Endothelial cell of umbilical vein (primary cell): ENCODE measurements at regions not wholly inside any gene's neighbourhood (a gene's known extent, or its start where the extent isn't known, plus 50 kb on each side); places are given as distances from the start of the nearest gene placed in this dataset.

Experiments used
- BruUV-seq: library from RNA; stranded (reverse); fragments of 400-500 nt; replicated peaks from 2 replicates; lab custom pipeline; 2021; lab: Mats Ljungman, UMichigan
- CTCF ChIA-PET: fragments of 300-600, 350-600 bp; sonication (Branson Sonifier 250); formaldehyde crosslinking; loops from one replicate; lab custom pipeline; 2021; ENCODE audit warnings: antibody characterized with exemption, inconsistent platforms; lab: Charles Lee
- POLR2A ChIA-PET: fragments of 300-600, 350-600 bp; sonication (Branson Sonifier 250); formaldehyde crosslinking; loops from one replicate; lab custom pipeline; 2021; ENCODE audit warnings: antibody characterized with exemption, inconsistent platforms; lab: Charles Lee
- DNase-seq: peaks from one replicate; pipeline ENCODE4 v3.0.0-alpha.2; 2011; ENCODE audit warnings: low read depth, low spot score
- FAIRE-seq: peaks from 2 replicates; lab custom pipeline; 2011; peaks lifted over from hg19 to GRCh38; lab: Jason Lieb, UNC
- H2AFZ ChIP-seq: 2 replicates; pipeline ENCODE4 v1.6.0; 2012; ENCODE audit warnings: low read depth, low read length, control low read depth, inconsistent platforms
- H3K27ac ChIP-seq: 2 replicates; pipeline ENCODE4 v1.5.1; 2011; ENCODE audit warnings: low read depth, mild to moderate bottlenecking, control low read depth, low read length, moderate library complexity; ENCODE audit not compliant: insufficient read depth
- H3K27me3 ChIP-seq, 2 experiments: 2 replicates each; pipeline versions ENCODE4 v1.6.0 to v1.6.1; 2011; ENCODE audit warnings: low read length in 2 of 2, mixed read lengths in 1 of 2; ENCODE audit not compliant: control insufficient read depth in 2 of 2, insufficient read depth in 2 of 2
- H3K36me3 ChIP-seq, 2 experiments: 2 replicates in 1 of 2; 3 replicates in 1 of 2; pipeline ENCODE4 v1.5.1; 2011; ENCODE audit warnings: low read length in 2 of 2, mild to moderate bottlenecking in 1 of 2, moderate library complexity in 1 of 2; ENCODE audit not compliant: control insufficient read depth in 2 of 2, insufficient read depth in 2 of 2; ENCODE audit errors: extremely low read depth in 1 of 2
- H3K4me1 ChIP-seq: 3 replicates; pipeline ENCODE4 v1.5.1; 2011; ENCODE audit warnings: mild to moderate bottlenecking, low read length; ENCODE audit not compliant: control insufficient read depth, insufficient read depth; ENCODE audit errors: extremely low read depth
- H3K4me2 ChIP-seq: 2 replicates; pipeline ENCODE4 v1.6.1; 2011; ENCODE audit warnings: low read length, control low read depth, mixed read lengths; ENCODE audit not compliant: insufficient read depth
- H3K4me3 ChIP-seq, 3 experiments: fragments of 200-600 bp in 1 of 3; sonication (generic), shearing (Covaris generic) in 1 of 3; replicated peaks in 1 of 3; 2 replicates each; pipeline ENCODE4 v1.5.1; 2011 to 2016; ENCODE audit warnings: control low read depth in 3 of 3, low read length in 3 of 3, mild to moderate bottlenecking in 2 of 3, inconsistent platforms in 1 of 3, low read depth in 1 of 3, moderate library complexity in 1 of 3; ENCODE audit not compliant: insufficient read depth in 1 of 3
- H3K79me2 ChIP-seq: 2 replicates; pipeline ENCODE4 v1.6.0; 2012; ENCODE audit warnings: low read length, inconsistent platforms; ENCODE audit not compliant: control insufficient read depth, insufficient read depth
- H3K9ac ChIP-seq: replicated peaks from 2 replicates; pipeline ENCODE3; 2011; ENCODE audit warnings: low read length, control low read depth; ENCODE audit not compliant: insufficient read depth; ENCODE audit errors: extremely low read depth
- H3K9me1 ChIP-seq: replicated peaks from 3 replicates; pipeline ENCODE4 v1.6.0; 2011; ENCODE audit warnings: mild to moderate bottlenecking, low read length; ENCODE audit not compliant: control insufficient read depth, insufficient read depth; ENCODE audit errors: extremely low read depth
- H3K9me3 ChIP-seq: replicated peaks from 2 replicates; pipeline ENCODE4 v1.5.1; 2012; ENCODE audit warnings: low read length, inconsistent platforms; ENCODE audit not compliant: control insufficient read depth, insufficient read depth
- H4K20me1 ChIP-seq: replicated peaks from 2 replicates; pipeline ENCODE3; 2011; ENCODE audit warnings: mild to moderate bottlenecking, low read length; ENCODE audit not compliant: control insufficient read depth, insufficient read depth; ENCODE audit errors: extremely low read depth
- FOS ChIP-seq: IDR thresholded peaks from 2 replicates; pipeline ENCODE4 v1.6.1; 2011; ENCODE audit warnings: mild to moderate bottlenecking, low read length, moderate library complexity, borderline replicate concordance; ENCODE audit not compliant: insufficient read depth
- GATA2 ChIP-seq: IDR thresholded peaks from 2 replicates; pipeline ENCODE4 v1.7.0; 2011; ENCODE audit warnings: low read depth, mild to moderate bottlenecking, moderate library complexity, mixed read lengths, low read length; ENCODE audit not compliant: insufficient read length, insufficient read depth
- JUN ChIP-seq: IDR thresholded peaks from 2 replicates; pipeline ENCODE4 v1.6.1; 2011; ENCODE audit warnings: borderline replicate concordance, low read depth; ENCODE audit not compliant: insufficient read length, insufficient read depth
- MYC ChIP-seq: IDR thresholded peaks from one replicate; pipeline ENCODE4 v1.6.1; 2011; ENCODE audit warnings: mild to moderate bottlenecking, low read depth, low read length
- POLR2A ChIP-seq: IDR thresholded peaks from 2 replicates; pipeline ENCODE4 v1.6.1; 2012; ENCODE audit warnings: low read depth, mild to moderate bottlenecking, control low read depth, low read length
- POLR2AphosphoS5 ChIP-seq: IDR thresholded peaks from 2 replicates; pipeline ENCODE4 v1.6.1; 2012; ENCODE audit warnings: low read depth, mild to moderate bottlenecking, control low read depth, low read length, moderate library complexity; ENCODE audit not compliant: insufficient read depth
- dilution Hi-C: fragments of 300-500 bp; cut with MboI; formaldehyde crosslinking; loops from one replicate; pipeline ENCODE4 v1.15.0; 2019; ENCODE audit warnings: low sequenced_read_pairs; ENCODE audit not compliant: extremely low pct_ligation_motif_present
- intact Hi-C: fragments of 100-400 bp; cut with micrococcal nuclease; formaldehyde crosslinking; loops from one replicate; pipeline ENCODE4 v1.10.0; 2022
- TF ChIP-seq, protein P1 (sequence below), 2 donors: IDR thresholded peaks; 1 replicate in 1 of 2; 2 replicates in 1 of 2; pipeline ENCODE4 v1.5.1; 2011; ENCODE audit warnings: low read length in 2 of 2, mild to moderate bottlenecking in 2 of 2, moderate library complexity in 2 of 2, control low read depth in 1 of 2, inconsistent platforms in 1 of 2, low read depth in 1 of 2; ENCODE audit not compliant: insufficient read depth in 1 of 2; ENCODE audit errors: extremely low read depth in 1 of 2

DNA sequence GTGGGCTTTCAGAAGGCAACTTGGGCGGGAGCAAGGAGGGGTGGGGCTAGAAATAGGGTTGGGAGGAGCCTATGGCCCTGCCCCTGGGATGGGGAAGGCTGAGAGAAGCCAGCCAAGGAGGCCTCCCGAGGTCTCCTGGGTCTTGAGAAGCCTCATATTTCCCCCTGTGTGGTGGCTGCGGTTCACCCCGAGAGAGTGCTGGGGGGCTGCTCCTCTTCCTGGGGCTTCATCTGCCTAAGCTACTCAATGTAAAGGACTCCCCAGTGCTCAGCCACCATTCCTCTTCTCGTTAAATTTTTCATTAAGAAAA is 174.3 kb downstream of the SMAD6 start:
- no peak overlapping the region for H2AFZ ChIP-seq
- ChIA-PET POLR2A (no interaction called here), CTCF (no interaction called here)
- H3K27me3 ChIP-seq = no peaks in the 10 kb centered on the region
- intact Hi-C loops = no loop called here
- H3K9me3 ChIP-seq = no peaks in the 10 kb centered on the region
- H3K79me2 ChIP-seq = no peaks in the 10 kb centered on the region
- no peaks in the 10 kb centered on the region for H3K9me1 ChIP-seq
- no peak overlapping the region for H3K9ac ChIP-seq
- peaks cover 7% of the 10 kb centered on the region for H3K4me1 ChIP-seq
- DNase-seq (no peak), FAIRE-seq (no peak)
- H3K4me2 ChIP-seq = no peak overlapping the region
- no peaks in the 10 kb centered on the region for H3K36me3 ChIP-seq
- H3K4me3 ChIP-seq = no peak overlapping the region
- dilution Hi-C loops = no loop called here
- no peaks in the 10 kb centered on the region for H4K20me1 ChIP-seq
- no TSS peak for BruUV-seq
- TF ChIP-seq POLR2AphosphoS5 (no peak), FOS (no peak), GATA2 (no peak), POLR2A (no peak), MYC (no peak)
- TF ChIP-seq, protein P1, sequence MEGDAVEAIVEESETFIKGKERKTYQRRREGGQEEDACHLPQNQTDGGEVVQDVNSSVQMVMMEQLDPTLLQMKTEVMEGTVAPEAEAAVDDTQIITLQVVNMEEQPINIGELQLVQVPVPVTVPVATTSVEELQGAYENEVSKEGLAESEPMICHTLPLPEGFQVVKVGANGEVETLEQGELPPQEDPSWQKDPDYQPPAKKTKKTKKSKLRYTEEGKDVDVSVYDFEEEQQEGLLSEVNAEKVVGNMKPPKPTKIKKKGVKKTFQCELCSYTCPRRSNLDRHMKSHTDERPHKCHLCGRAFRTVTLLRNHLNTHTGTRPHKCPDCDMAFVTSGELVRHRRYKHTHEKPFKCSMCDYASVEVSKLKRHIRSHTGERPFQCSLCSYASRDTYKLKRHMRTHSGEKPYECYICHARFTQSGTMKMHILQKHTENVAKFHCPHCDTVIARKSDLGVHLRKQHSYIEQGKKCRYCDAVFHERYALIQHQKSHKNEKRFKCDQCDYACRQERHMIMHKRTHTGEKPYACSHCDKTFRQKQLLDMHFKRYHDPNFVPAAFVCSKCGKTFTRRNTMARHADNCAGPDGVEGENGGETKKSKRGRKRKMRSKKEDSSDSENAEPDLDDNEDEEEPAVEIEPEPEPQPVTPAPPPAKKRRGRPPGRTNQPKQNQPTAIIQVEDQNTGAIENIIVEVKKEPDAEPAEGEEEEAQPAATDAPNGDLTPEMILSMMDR (IDR thresholded peaks at IDR 0.05; ENCODE audit: extremely low read depth in 1 of 2, insufficient read depth in 1 of 2, low read depth in 1 of 2, low read length in 2 of 2) = no peak
- H3K27ac ChIP-seq = no peak overlapping the region

DNA sequence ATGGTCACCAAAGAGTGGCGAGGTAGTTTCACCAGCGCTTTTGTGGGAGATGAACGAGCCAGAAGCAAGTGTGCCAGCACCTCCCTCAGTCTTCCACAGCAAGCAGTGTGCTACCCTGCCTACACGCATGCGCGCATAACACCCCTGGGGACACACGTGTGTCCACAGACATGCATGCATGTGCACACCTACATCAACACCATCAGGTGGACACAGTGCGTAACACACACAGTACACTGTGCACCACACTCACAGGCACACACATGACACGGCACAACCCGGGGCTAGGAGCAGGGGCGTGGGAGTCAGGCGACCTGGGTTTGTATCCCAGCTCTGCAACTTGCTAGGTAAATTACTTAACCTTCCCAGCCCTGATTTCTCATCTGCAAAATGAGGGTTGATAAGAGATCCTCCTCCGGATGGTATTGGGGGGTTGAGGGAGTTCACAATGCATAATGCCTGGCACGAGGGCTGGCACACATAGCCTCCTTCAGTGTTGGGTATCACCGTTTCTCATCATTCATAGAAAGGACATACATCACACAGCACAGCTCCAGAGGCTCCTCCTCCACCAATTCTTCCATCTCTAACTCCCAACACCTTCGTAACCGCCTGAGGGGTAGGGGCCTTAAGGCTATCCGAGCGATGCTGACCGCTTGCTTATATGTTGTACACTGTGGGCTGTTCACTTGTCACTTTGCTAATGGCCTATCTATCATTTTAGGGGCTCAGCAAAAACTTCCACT is 174.9 kb downstream of the SMAD6 start:
- Histone ChIP-seq H3K4me1 (peaks cover 9% of the 10 kb centered on the region), H3K36me3 (no peaks in the 10 kb centered on the region), H3K9me3 (no peaks in the 10 kb centered on the region), H3K79me2 (no peaks in the 10 kb centered on the region), H3K9ac (no peak overlapping the region), H4K20me1 (no peaks in the 10 kb centered on the region), H2AFZ (no peak overlapping the region), H3K27ac (no peak overlapping the region), H3K27me3 (no peaks in the 10 kb centered on the region), H3K9me1 (no peaks in the 10 kb centered on the region), H3K4me3 (no peak overlapping the region), H3K4me2 (no peak overlapping the region)
- no TSS peak for BruUV-seq
- no peak for DNase-seq
- no peak for FAIRE-seq
- dilution Hi-C loops = no loop called here
- CTCF ChIA-PET = interaction anchor here (0.8 kb wide), 1 partner anchor 26 kb away, joined by 4 read pairs; no protein-coding TSS in a partner anchor
- intact Hi-C loops = no loop called here
- POLR2A ChIA-PET = no interaction called here
- TF ChIP-seq MYC (no peak), GATA2 (no peak), JUN (no peak)
